ENCODE measurements at regions not wholly inside any gene's neighbourhood (a gene's known extent, or its start where the extent isn't known, plus 50 kb on each side); places are given as distances from the start of the nearest gene placed in this dataset.
A peak's percentile ranks its signal among the peaks of the same experiment; 100 is the strongest.

- TF ChIP-seq POLR2A (IDR thresholded peaks at IDR 0.05; ENCODE audit: low read depth, low read length) (no peak), TAF1 (IDR thresholded peaks at IDR 0.05; ENCODE audit: low read depth, low read length) (no peak), POU2F2 (IDR thresholded peaks at IDR 0.05; ENCODE audit: low read depth, low read length) (no peak), PAX5 (IDR thresholded peaks at IDR 0.05; ENCODE audit: insufficient read depth, low read length, severe bottlenecking) (no peak), SPI1 (IDR thresholded peaks at IDR 0.05; ENCODE audit: low read depth, low read length) (no peak), POLR2AphosphoS5 (IDR thresholded peaks at IDR 0.05; ENCODE audit: low read depth, low read length) (no peak)
- DNase-seq (ENCODE audit: insufficient read length, low spot score) (no peak), FAIRE-seq (no peak)
These were observed 116.4 kb upstream of the HES1 start for GRCh38 chr3:194019398-194020165.

GRCh38 chr3:194022052-194022451 lies 113.9 kb upstream of the HES1 start:
- FAIRE-seq: no peak
- no peak for TF ChIP-seq POU2F2 (IDR thresholded peaks at IDR 0.05; ENCODE audit: low read depth, low read length)
- TF ChIP-seq PAX5 (IDR thresholded peaks at IDR 0.05; ENCODE audit: insufficient read depth, low read length, severe bottlenecking): no peak
- no peak for TF ChIP-seq POLR2A (IDR thresholded peaks at IDR 0.05; ENCODE audit: low read depth, low read length)
- TF ChIP-seq SPI1 (IDR thresholded peaks at IDR 0.05; ENCODE audit: low read depth, low read length): no peak
- no peak for TF ChIP-seq TAF1 (IDR thresholded peaks at IDR 0.05; ENCODE audit: low read depth, low read length)
- no peak for TF ChIP-seq POLR2AphosphoS5 (IDR thresholded peaks at IDR 0.05; ENCODE audit: low read depth, low read length)
- no peak for DNase-seq (ENCODE audit: insufficient read length, low spot score)

- no peak for TF ChIP-seq POU2F2 (IDR thresholded peaks at IDR 0.05; ENCODE audit: low read depth, low read length)
- DNase-seq (ENCODE audit: insufficient read length, low spot score) (no peak), FAIRE-seq (no peak)
These were observed 113.1 kb upstream of the HES1 start for GRCh38 chr3:194022816-194023215.

GRCh38 chr3:194023501-194024280 lies 112.3 kb upstream of the HES1 start:
- FAIRE-seq (no peak), DNase-seq (ENCODE audit: insufficient read length, low spot score) (no peak)
- no peak for TF ChIP-seq POU2F2 (IDR thresholded peaks at IDR 0.05; ENCODE audit: low read depth, low read length)

- FAIRE-seq: peak; percentile 68
- DNase-seq (ENCODE audit: insufficient read length, low spot score): no peak
These were observed 110.8 kb upstream of the HES1 start for GRCh38 chr3:194025119-194025518.

GRCh38 chr3:194025951-194026350 lies 110.0 kb upstream of the HES1 start:
- no peak for DNase-seq (ENCODE audit: insufficient read length, low spot score)
- TF ChIP-seq PAX5 (IDR thresholded peaks at IDR 0.05; ENCODE audit: insufficient read depth, low read length, severe bottlenecking): no peak
- TF ChIP-seq POLR2A (IDR thresholded peaks at IDR 0.05; ENCODE audit: low read depth, low read length): no peak
- no peak for TF ChIP-seq POU2F2 (IDR thresholded peaks at IDR 0.05; ENCODE audit: low read depth, low read length)
- TF ChIP-seq TAF1 (IDR thresholded peaks at IDR 0.05; ENCODE audit: low read depth, low read length): no peak
- TF ChIP-seq SPI1 (IDR thresholded peaks at IDR 0.05; ENCODE audit: low read depth, low read length): no peak
- TF ChIP-seq POLR2AphosphoS5 (IDR thresholded peaks at IDR 0.05; ENCODE audit: low read depth, low read length): no peak
- no peak for FAIRE-seq

More at GRCh38 chr3:194025119-194025518, 110.8 kb upstream of the HES1 start:
- TF ChIP-seq SPI1 (IDR thresholded peaks at IDR 0.05; ENCODE audit: low read depth, low read length) (no peak), TAF1 (IDR thresholded peaks at IDR 0.05; ENCODE audit: low read depth, low read length) (no peak), POU2F2 (IDR thresholded peaks at IDR 0.05; ENCODE audit: low read depth, low read length) (no peak), PAX5 (IDR thresholded peaks at IDR 0.05; ENCODE audit: insufficient read depth, low read length, severe bottlenecking) (no peak), POLR2A (IDR thresholded peaks at IDR 0.05; ENCODE audit: low read depth, low read length) (no peak), POLR2AphosphoS5 (IDR thresholded peaks at IDR 0.05; ENCODE audit: low read depth, low read length) (no peak)

GRCh38 chr3:194028434-194029004 lies 107.4 kb upstream of the HES1 start:
- DNase-seq (ENCODE audit: insufficient read length, low spot score) (no peak), FAIRE-seq (no peak)
- TF ChIP-seq TAF1 (IDR thresholded peaks at IDR 0.05; ENCODE audit: low read depth, low read length) (no peak), SPI1 (IDR thresholded peaks at IDR 0.05; ENCODE audit: low read depth, low read length) (no peak), POLR2A (IDR thresholded peaks at IDR 0.05; ENCODE audit: low read depth, low read length) (no peak), POU2F2 (IDR thresholded peaks at IDR 0.05; ENCODE audit: low read depth, low read length) (no peak), POLR2AphosphoS5 (IDR thresholded peaks at IDR 0.05; ENCODE audit: low read depth, low read length) (no peak), PAX5 (IDR thresholded peaks at IDR 0.05; ENCODE audit: insufficient read depth, low read length, severe bottlenecking) (no peak)

GRCh38 chr3:194029846-194030245 lies 106.1 kb upstream of the HES1 start:
- DNase-seq (ENCODE audit: insufficient read length, low spot score): no peak
- no peak for FAIRE-seq

GRCh38 chr3:194030372-194030771 lies 105.6 kb upstream of the HES1 start:
- FAIRE-seq (no peak), DNase-seq (ENCODE audit: insufficient read length, low spot score) (no peak)
- TF ChIP-seq TAF1 (IDR thresholded peaks at IDR 0.05; ENCODE audit: low read depth, low read length): no peak
- no peak for TF ChIP-seq POLR2A (IDR thresholded peaks at IDR 0.05; ENCODE audit: low read depth, low read length)
- no peak for TF ChIP-seq POU2F2 (IDR thresholded peaks at IDR 0.05; ENCODE audit: low read depth, low read length)
- TF ChIP-seq POLR2AphosphoS5 (IDR thresholded peaks at IDR 0.05; ENCODE audit: low read depth, low read length): no peak
- no peak for TF ChIP-seq PAX5 (IDR thresholded peaks at IDR 0.05; ENCODE audit: insufficient read depth, low read length, severe bottlenecking)

More at GRCh38 chr3:194029846-194030245, 106.1 kb upstream of the HES1 start:
- TF ChIP-seq TAF1 (IDR thresholded peaks at IDR 0.05; ENCODE audit: low read depth, low read length): no peak

GRCh38 chr3:194031349-194031748 lies 104.6 kb upstream of the HES1 start:
- DNase-seq (ENCODE audit: insufficient read length, low spot score) (no peak), FAIRE-seq (no peak)
- TF ChIP-seq SPI1 (IDR thresholded peaks at IDR 0.05; ENCODE audit: low read depth, low read length) (no peak), POLR2A (IDR thresholded peaks at IDR 0.05; ENCODE audit: low read depth, low read length) (no peak), TAF1 (IDR thresholded peaks at IDR 0.05; ENCODE audit: low read depth, low read length) (no peak), POU2F2 (IDR thresholded peaks at IDR 0.05; ENCODE audit: low read depth, low read length) (no peak), POLR2AphosphoS5 (IDR thresholded peaks at IDR 0.05; ENCODE audit: low read depth, low read length) (no peak), PAX5 (IDR thresholded peaks at IDR 0.05; ENCODE audit: insufficient read depth, low read length, severe bottlenecking) (no peak)
